ENCODE measurements at regions not wholly inside any gene's neighbourhood (a gene's known extent, or its start where the extent isn't known, plus 50 kb on each side); places are given as distances from the start of the nearest gene placed in this dataset.

DNA sequence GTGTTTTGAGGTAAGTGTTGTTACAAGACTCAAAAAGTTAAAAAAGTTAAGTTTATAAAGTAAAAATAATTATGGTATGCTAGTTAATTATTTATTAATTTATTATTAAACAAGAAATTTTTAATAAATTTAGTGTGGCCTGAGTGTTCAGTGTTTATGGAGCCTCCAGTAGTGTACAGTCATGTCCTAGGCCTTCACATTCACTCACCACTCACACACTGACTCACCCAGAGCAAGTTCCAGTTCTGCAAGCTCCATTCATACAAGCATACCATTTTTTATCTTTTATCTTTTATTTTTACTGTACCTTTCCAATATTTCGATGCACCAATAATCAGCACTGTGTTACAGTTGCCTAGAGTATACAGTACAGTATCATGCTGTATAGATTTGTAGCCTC is 381.2 kb upstream of the MGMT start:
- TF ChIP-seq, protein P1, sequence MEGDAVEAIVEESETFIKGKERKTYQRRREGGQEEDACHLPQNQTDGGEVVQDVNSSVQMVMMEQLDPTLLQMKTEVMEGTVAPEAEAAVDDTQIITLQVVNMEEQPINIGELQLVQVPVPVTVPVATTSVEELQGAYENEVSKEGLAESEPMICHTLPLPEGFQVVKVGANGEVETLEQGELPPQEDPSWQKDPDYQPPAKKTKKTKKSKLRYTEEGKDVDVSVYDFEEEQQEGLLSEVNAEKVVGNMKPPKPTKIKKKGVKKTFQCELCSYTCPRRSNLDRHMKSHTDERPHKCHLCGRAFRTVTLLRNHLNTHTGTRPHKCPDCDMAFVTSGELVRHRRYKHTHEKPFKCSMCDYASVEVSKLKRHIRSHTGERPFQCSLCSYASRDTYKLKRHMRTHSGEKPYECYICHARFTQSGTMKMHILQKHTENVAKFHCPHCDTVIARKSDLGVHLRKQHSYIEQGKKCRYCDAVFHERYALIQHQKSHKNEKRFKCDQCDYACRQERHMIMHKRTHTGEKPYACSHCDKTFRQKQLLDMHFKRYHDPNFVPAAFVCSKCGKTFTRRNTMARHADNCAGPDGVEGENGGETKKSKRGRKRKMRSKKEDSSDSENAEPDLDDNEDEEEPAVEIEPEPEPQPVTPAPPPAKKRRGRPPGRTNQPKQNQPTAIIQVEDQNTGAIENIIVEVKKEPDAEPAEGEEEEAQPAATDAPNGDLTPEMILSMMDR (IDR thresholded peaks at IDR 0.05): no peak
- TF ChIP-seq EP300 (IDR thresholded peaks at IDR 0.05): no peak

Measured in ovary (tissue), 3 donors.